Hepatocyte (in vitro differentiated cells): ENCODE measurements at regions not wholly inside any gene's neighbourhood (a gene's known extent, or its start where the extent isn't known, plus 50 kb on each side); places are given as distances from the start of the nearest gene placed in this dataset.

Experiments used
- CTCF ChIP-seq: fragments of 200-600 bp; sonication (generic); IDR thresholded peaks from 2 replicates; pipeline ENCODE4 v1.5.1; 2016; ENCODE audit warnings: antibody characterized with exemption, mild to moderate bottlenecking; ENCODE audit not compliant: poor library complexity
- EZH2 ChIP-seq: fragments of 200-600 bp; sonication (generic); IDR thresholded peaks from 2 replicates; pipeline ENCODE4 v1.6.1; 2016; ENCODE audit warnings: antibody characterized with exemption, mild to moderate bottlenecking, borderline replicate concordance

- TF ChIP-seq CTCF: no peak
- no peak for TF ChIP-seq EZH2
Measured at GRCh38 chr2:150222379-150222778, 265.1 kb downstream of the RND3 start.
